ENCODE measurements at regions not wholly inside any gene's neighbourhood (a gene's known extent, or its start where the extent isn't known, plus 50 kb on each side); places are given as distances from the start of the nearest gene placed in this dataset.
"Not testable (repeated sequence)": the region's sequence is repeated elsewhere in the genome, so short reads cannot be mapped to it uniquely, and the experiment has no call there.

DNA sequence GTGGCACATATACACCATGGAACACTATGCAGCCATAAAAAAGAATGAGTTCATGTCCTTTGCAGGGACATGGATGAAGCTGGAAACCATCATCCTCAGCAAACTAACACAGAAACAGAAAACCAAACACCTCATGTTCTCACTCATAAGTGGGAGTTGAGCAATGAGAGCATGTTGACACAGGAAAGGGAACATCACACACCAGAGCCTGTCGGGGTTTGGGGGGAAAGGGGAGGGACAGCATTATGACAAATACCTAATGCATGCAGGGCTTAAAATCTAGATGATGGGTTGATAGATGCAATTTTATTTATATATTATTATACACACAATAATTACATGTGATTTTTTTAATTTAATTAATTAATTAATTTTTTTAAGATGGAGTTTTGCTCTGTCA lies 72.8 kb upstream of the WARS2 start:
- POLR2A ChIA-PET; H3K79me2 ChIP-seq (ENCODE audit: control insufficient read depth, insufficient read depth, low read length); H3K4me3 ChIP-seq; SMC1A ChIA-PET (ENCODE audit: uncharacterized antibody, unreplicated experiment); H3K4me2 ChIP-seq (ENCODE audit: control insufficient read depth, insufficient read depth); H3K36me3 ChIP-seq (ENCODE audit: control insufficient read depth in 2 of 2, insufficient read depth in 2 of 2, low read length in 1 of 2); H3K9me3 ChIP-seq (replicated peaks; ENCODE audit: control insufficient read depth, insufficient read depth, low read length); H3K4me1 ChIP-seq (ENCODE audit: control insufficient read depth, insufficient read depth, low read length); H3K27ac ChIP-seq (ENCODE audit: control insufficient read depth, insufficient read depth); H3K9ac ChIP-seq (ENCODE audit: control insufficient read depth, insufficient read depth, low read length); H4K20me1 ChIP-seq (ENCODE audit: control insufficient read depth, insufficient read depth); RAD21 ChIA-PET (ENCODE audit: unreplicated experiment); DNase-seq (ENCODE audit: low read depth, low spot score); H3K27me3 ChIP-seq (replicated peaks in 1 of 2; ENCODE audit: control insufficient read depth in 2 of 2, insufficient read depth in 2 of 2, low read length in 1 of 2); in situ Hi-C loops (cut with MboI); FAIRE-seq; CTCF ChIA-PET; BruUV-seq (replicated peaks); ATAC-seq; intact Hi-C loops (cut with micrococcal nuclease; ENCODE audit: unreplicated experiment); H2AFZ ChIP-seq (ENCODE audit: control insufficient read depth, low read depth, low read length): not testable (repeated sequence)
- WGBS (ENCODE audit: insufficient coverage, insufficient replicate concordance, low lambda C conversion rate, missing lambda C conversion rate), result 50% methylated on average over 1 of the region's 1 CpG

DNA sequence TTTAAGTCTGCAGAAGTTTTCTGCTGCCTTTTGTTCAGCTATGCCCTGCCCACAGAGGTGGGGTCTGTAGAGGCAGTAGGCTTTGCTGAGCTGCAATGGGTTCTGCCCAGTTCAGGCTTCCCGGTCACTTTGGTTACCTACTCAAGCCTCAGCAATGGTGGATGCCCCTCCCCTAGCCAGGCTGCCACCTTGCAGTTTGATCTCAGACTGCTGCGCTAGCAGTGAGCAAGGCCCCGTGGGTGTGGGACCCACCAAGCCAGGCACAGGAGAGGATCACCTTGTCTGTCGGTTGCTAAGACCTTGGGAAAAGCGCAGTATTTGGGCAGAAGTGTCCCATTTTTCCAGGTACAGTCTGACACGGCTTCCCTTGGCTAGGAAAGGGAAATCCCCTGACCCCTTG lies 74.5 kb upstream of the WARS2 start:
- DNase-seq (ENCODE audit: low read depth, low spot score); H2AFZ ChIP-seq (ENCODE audit: control insufficient read depth, low read depth, low read length); H3K36me3 ChIP-seq (ENCODE audit: control insufficient read depth in 2 of 2, insufficient read depth in 2 of 2, low read length in 1 of 2); BruUV-seq (replicated peaks); H4K20me1 ChIP-seq (ENCODE audit: control insufficient read depth, insufficient read depth); H3K9ac ChIP-seq (ENCODE audit: control insufficient read depth, insufficient read depth, low read length); H3K4me3 ChIP-seq; in situ Hi-C loops (cut with MboI); ATAC-seq; CTCF ChIA-PET; intact Hi-C loops (cut with micrococcal nuclease; ENCODE audit: unreplicated experiment); FAIRE-seq; H3K27me3 ChIP-seq (replicated peaks in 1 of 2; ENCODE audit: control insufficient read depth in 2 of 2, insufficient read depth in 2 of 2, low read length in 1 of 2); H3K27ac ChIP-seq (ENCODE audit: control insufficient read depth, insufficient read depth); H3K79me2 ChIP-seq (ENCODE audit: control insufficient read depth, insufficient read depth, low read length); H3K9me3 ChIP-seq (replicated peaks; ENCODE audit: control insufficient read depth, insufficient read depth, low read length); RAD21 ChIA-PET (ENCODE audit: unreplicated experiment); H3K4me2 ChIP-seq (ENCODE audit: control insufficient read depth, insufficient read depth); SMC1A ChIA-PET (ENCODE audit: uncharacterized antibody, unreplicated experiment); H3K4me1 ChIP-seq (ENCODE audit: control insufficient read depth, insufficient read depth, low read length); POLR2A ChIA-PET: not testable (repeated sequence)
- WGBS (ENCODE audit: insufficient coverage, insufficient replicate concordance, low lambda C conversion rate, missing lambda C conversion rate), result 67% methylated on average over 6 of the region's 6 CpGs

DNA sequence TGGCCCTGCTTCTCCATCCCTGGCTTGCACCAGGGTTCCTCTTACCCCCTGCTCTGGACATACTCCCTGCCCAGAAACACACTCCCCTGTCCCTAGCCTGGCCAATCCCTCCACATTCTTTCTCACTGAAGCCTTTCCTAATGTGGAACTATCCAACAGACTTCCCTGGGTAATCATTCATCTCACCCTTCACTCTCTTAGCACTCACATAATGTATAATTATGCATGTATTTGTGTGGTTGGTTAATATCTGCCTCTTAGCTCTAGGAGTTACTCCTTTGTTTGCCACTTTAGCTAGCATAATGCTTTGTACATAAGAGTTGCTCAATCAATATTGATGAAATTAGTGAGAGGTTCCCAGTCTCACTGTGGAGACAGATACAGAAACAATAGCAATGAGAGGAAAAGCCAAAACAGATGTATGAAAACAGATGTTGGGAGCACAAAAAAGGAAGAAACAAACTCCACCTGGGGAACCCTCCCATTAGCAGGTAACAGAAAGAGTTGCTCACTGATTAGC lies 76.9 kb upstream of the WARS2 start:
- Histone ChIP-seq H3K27me3 (replicated peaks in 1 of 2; ENCODE audit: control insufficient read depth in 2 of 2, insufficient read depth in 2 of 2, low read length in 1 of 2) (no peaks in the 10 kb centered on the region), H3K4me3 (no peak overlapping the region), H3K9me3 (replicated peaks; ENCODE audit: control insufficient read depth, insufficient read depth, low read length) (no peaks in the 10 kb centered on the region), H3K79me2 (ENCODE audit: control insufficient read depth, insufficient read depth, low read length) (no peaks in the 10 kb centered on the region), H3K4me1 (ENCODE audit: control insufficient read depth, insufficient read depth, low read length) (no peaks in the 10 kb centered on the region), H2AFZ (ENCODE audit: control insufficient read depth, low read depth, low read length) (no peak overlapping the region), H3K36me3 (ENCODE audit: control insufficient read depth in 2 of 2, insufficient read depth in 2 of 2, low read length in 1 of 2) (no peaks in the 10 kb centered on the region), H3K9ac (ENCODE audit: control insufficient read depth, insufficient read depth, low read length) (no peak overlapping the region), H4K20me1 (ENCODE audit: control insufficient read depth, insufficient read depth) (no peaks in the 10 kb centered on the region), H3K27ac (ENCODE audit: control insufficient read depth, insufficient read depth) (no peak overlapping the region), H3K4me2 (ENCODE audit: control insufficient read depth, insufficient read depth) (no peak overlapping the region)
- intact Hi-C loops (cut with micrococcal nuclease; ENCODE audit: unreplicated experiment), result no loop called here
- CTCF ChIA-PET, result no interaction called here
- POLR2A ChIA-PET, result no interaction called here
- SMC1A ChIA-PET (ENCODE audit: uncharacterized antibody, unreplicated experiment), result no interaction called here
- FAIRE-seq, result no peak
- RAD21 ChIA-PET (ENCODE audit: unreplicated experiment), result no interaction called here
- DNase-seq (ENCODE audit: low read depth, low spot score), result no peak
- no TSS peak for BruUV-seq (replicated peaks)
- in situ Hi-C loops (cut with MboI), result no loop called here
- ATAC-seq, result no peak
- TF ChIP-seq CHD1 (IDR thresholded peaks at IDR 0.05; ENCODE audit: low read depth, low read length) (no peak), NFYA (IDR thresholded peaks at IDR 0.05; ENCODE audit: borderline replicate concordance, low read depth, low read length) (no peak), POLR2AphosphoS2 (IDR thresholded peaks at IDR 0.05; ENCODE audit: low read depth, low read length) (no peak), EED (IDR thresholded peaks at IDR 0.05; ENCODE audit: low read depth) (no peak), SREBF1 (IDR thresholded peaks at IDR 0.05; ENCODE audit: low read length) (no peak), POLR2AphosphoS5 (IDR thresholded peaks at IDR 0.05; ENCODE audit: low read length) (no peak), RCOR1 (conservative IDR thresholded peaks at IDR 0.05; ENCODE audit: low read depth, low read length) (no peak), POU2F2 (IDR thresholded peaks at IDR 0.05; ENCODE audit: borderline replicate concordance, low read depth, low read length) (no peak), HDGF (IDR thresholded peaks at IDR 0.05) (no peak), SREBF2 (IDR thresholded peaks at IDR 0.05; ENCODE audit: low read length) (no peak), NRF1 (conservative IDR thresholded peaks at IDR 0.05; ENCODE audit: low read depth, low read length) (no peak)
- TF ChIP-seq, protein P1, sequence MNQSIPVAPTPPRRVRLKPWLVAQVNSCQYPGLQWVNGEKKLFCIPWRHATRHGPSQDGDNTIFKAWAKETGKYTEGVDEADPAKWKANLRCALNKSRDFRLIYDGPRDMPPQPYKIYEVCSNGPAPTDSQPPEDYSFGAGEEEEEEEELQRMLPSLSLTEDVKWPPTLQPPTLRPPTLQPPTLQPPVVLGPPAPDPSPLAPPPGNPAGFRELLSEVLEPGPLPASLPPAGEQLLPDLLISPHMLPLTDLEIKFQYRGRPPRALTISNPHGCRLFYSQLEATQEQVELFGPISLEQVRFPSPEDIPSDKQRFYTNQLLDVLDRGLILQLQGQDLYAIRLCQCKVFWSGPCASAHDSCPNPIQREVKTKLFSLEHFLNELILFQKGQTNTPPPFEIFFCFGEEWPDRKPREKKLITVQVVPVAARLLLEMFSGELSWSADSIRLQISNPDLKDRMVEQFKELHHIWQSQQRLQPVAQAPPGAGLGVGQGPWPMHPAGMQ (IDR thresholded peaks at IDR 0.05; ENCODE audit: borderline replicate concordance), result no peak

Measured in GM12878 (cell line).